Thymus (tissue), 11 donors: ENCODE measurements at regions not wholly inside any gene's neighbourhood (a gene's known extent, or its start where the extent isn't known, plus 50 kb on each side); places are given as distances from the start of the nearest gene placed in this dataset.

Experiments used
- DNase-seq, 9 donors: peaks; one replicate each; pipeline ENCODE4 v3.0.0-alpha.2; 2013; ENCODE audit warnings: low spot score in 9 of 9, low read depth in 6 of 9, missing footprints in 1 of 9
- H3K27ac ChIP-seq, 2 donors: one replicate each; pipeline ENCODE4 v1.5.1; 2013; ENCODE audit warnings: control low read depth in 1 of 2, low read depth in 1 of 2, low read length in 1 of 2, mild to moderate bottlenecking in 1 of 2, moderate library complexity in 1 of 2
- H3K27me3 ChIP-seq, 2 donors: one replicate each; pipeline ENCODE4 v1.5.1; 2013; ENCODE audit warnings: low read length in 1 of 2; ENCODE audit not compliant: control insufficient read depth in 2 of 2, insufficient read depth in 1 of 2
- H3K36me3 ChIP-seq, 2 donors: one replicate each; pipeline ENCODE4 v1.5.1; 2013; ENCODE audit warnings: low read length in 1 of 2, mild to moderate bottlenecking in 1 of 2, moderate library complexity in 1 of 2; ENCODE audit not compliant: control insufficient read depth in 2 of 2, insufficient read depth in 2 of 2
- H3K4me1 ChIP-seq, 2 donors: one replicate each; pipeline ENCODE4 v1.5.1; 2013; ENCODE audit warnings: low read length in 2 of 2; ENCODE audit not compliant: control insufficient read depth in 2 of 2, insufficient read depth in 2 of 2
- H3K4me3 ChIP-seq, 2 donors: one replicate each; pipeline ENCODE4 v1.5.1; 2013; ENCODE audit warnings: low read length in 2 of 2, control low read depth in 1 of 2, mild to moderate bottlenecking in 1 of 2
- H3K9me3 ChIP-seq, 2 donors: one replicate each; pipeline ENCODE4 v1.5.1; 2013; ENCODE audit warnings: low read length in 1 of 2, mild to moderate bottlenecking in 1 of 2; ENCODE audit not compliant: control insufficient read depth in 2 of 2, insufficient read depth in 1 of 2
- WGBS: extraction: QIAGEN DNeasy Blood & Tissue Kit; methylation state at CpG from one replicate; pipeline ENCODE4 v1.1.7; 2013; 5-methylcytosine and 5-hydroxymethylcytosine counted together
- donor health status: healthy.

DNA sequence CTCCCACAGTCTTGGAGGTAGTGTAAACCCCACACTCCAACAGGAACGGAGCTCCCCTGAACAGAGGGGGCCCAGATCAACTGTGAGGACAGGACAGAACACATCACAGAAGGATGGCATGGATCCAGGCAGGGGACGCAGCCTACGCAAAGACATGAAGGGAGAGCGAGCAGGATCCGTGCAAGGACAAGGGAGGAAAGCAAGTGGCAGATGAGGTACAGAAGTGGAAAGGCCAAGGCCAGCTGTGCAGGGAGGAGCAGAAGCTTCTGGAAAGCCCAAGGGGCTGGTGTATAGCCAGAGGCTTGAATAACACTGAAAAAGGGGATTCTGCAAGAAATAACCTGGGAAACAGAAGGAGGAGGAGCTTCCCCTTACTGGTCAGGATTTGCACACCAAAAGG is 81.2 kb downstream of the SIPA1L2 start:
- WGBS: 94% methylated on average over 5 of the region's 5 CpGs
- no peaks in the 10 kb centered on the region for H3K4me1 ChIP-seq
- no peak for DNase-seq
- H3K27ac ChIP-seq: no peak overlapping the region
- H3K4me3 ChIP-seq: no peak overlapping the region
- no peaks in the 10 kb centered on the region for H3K9me3 ChIP-seq
- no peaks in the 10 kb centered on the region for H3K27me3 ChIP-seq
- no peaks in the 10 kb centered on the region for H3K36me3 ChIP-seq

DNA sequence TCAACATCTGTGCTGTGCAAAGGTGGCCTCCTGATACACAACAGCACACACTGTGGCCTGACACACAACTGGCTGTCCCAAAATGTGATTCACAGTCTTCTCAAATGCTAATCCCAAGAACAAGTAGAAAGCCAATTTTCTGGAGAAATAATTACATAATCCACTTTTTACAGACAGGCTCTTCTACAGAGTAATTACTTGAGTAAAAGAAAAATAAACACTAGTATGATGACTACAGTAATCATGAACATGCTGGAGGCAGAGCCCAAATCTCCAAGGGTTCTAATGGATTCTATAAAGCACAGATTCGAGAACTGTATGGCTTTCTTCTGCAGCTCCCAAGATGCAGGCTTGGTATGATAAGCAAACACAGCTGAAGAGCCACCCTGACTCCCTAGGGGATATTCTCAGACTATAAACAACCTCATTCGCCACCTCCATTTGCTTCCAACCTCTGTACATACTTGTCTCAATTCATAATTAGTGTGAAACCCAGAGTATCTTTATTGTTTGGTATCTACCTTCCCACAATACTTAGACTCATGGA is 81.9 kb downstream of the SIPA1L2 start:
- no peak for DNase-seq
- WGBS: 97% methylated on average over 2 of the region's 2 CpGs
- no peak overlapping the region for H3K27ac ChIP-seq
- H3K9me3 ChIP-seq: no peaks in the 10 kb centered on the region
- no peak overlapping the region for H3K4me3 ChIP-seq
- H3K36me3 ChIP-seq: no peaks in the 10 kb centered on the region
- H3K27me3 ChIP-seq: no peaks in the 10 kb centered on the region
- H3K4me1 ChIP-seq: no peaks in the 10 kb centered on the region

DNA sequence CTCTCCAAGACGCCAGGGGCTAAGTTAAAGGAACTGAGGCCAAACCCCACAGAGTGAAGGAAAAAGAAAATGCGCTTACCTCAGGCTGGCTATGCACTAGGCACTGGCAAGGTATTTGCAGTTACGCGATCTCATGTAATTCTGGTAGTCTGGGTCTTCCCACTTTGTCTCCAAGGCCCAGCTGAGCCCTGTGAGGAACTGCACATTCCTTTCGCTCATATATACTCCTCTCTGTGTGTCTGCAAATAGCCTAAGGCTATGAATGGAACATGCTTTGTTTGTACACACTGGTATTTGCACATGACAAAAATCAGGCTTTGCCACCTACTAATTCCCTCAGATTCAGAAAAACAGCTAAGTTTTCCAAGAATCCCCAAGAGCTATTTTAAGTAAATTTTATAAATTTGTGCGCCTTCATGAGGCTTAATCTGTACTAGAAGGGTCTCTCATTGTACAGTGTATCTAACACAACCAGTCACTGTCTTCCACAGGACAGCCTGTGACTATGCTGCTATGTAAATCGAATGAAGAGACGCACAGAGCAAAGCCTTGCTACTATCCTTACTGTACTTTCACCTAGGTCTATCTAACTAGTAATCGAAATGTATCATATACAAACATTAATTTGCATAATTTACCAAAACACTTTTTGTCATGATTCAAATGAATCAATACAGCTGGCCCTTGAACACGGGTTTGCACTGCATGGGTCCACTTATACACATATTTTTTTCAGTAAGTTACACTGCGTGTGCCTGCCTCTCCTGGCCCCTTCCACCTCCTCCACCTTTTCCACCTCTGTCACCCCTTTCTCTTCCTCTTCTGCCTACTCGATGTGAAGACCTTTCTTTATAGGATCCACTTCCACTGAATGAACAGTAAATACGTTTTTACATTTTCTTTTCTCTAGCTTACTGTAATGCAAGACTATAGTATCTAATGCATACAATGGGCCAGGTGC is 87.0 kb downstream of the SIPA1L2 start:
- Histone ChIP-seq H3K4me1 (no peaks in the 10 kb centered on the region), H3K27ac (no peak overlapping the region), H3K27me3 (no peaks in the 10 kb centered on the region), H3K9me3 (no peaks in the 10 kb centered on the region), H3K4me3 (no peak overlapping the region), H3K36me3 (no peaks in the 10 kb centered on the region)
- 95% methylated on average over 13 of the region's 13 CpGs for WGBS
- DNase-seq: no peak

DNA sequence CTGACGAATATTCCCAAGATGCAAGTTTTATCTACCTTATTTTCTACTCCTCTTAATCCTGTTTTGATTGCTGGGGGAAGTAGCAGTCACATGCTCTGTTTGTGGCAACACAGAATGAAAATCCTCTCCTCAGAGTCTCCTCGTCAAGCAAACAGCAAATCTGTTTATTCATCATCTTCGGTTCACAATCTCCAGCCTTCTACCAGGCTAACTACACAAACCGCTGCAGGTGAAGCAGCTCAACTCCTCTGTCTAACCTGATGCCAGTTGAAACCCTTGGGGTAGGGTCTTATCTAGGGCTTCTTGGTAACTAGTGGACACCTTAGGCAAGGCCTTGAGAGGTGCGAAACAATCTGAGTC is 91.0 kb downstream of the SIPA1L2 start:
- H3K27me3 ChIP-seq: no peaks in the 10 kb centered on the region
- no peaks in the 10 kb centered on the region for H3K9me3 ChIP-seq
- no peak for DNase-seq
- no peaks in the 10 kb centered on the region for H3K36me3 ChIP-seq
- 94% methylated on average over 5 of the region's 5 CpGs for WGBS
- H3K4me1 ChIP-seq: no peaks in the 10 kb centered on the region
- no peak overlapping the region for H3K27ac ChIP-seq
- no peak overlapping the region for H3K4me3 ChIP-seq

DNA sequence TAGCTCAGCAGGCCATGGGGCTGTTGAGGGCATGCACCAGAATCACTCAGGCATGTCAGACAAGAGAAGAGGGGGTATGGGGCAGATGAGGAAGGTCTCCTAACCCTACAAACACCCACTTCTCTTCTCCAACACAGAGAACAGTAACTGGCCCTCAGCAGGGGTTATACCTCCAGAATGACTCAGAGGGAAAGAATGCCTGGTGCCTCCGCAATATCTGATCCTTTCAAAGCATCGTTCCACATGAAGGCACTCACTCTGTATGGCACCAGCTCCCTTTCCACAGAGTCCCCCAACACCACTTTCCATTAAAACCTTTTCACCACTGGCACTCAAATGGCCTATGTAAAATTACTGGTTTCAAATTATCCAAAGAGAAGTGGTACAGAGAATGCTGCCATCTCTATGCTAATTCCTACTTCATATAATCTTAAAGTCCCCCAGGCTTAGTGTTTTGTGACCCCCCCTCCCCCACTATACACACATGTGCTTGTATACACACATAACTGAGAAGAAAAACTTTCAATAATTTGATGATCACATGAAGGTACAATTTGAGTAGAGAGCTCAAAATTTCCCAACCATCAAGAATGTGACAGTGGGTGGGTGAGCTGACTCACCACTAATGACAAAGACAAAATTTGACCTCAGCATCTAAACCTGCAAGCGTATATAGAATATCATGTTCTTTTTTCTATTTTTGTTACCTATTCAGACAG is 91.5 kb downstream of the SIPA1L2 start:
- no peaks in the 10 kb centered on the region for H3K36me3 ChIP-seq
- no peak overlapping the region for H3K4me3 ChIP-seq
- no peak for DNase-seq
- H3K27me3 ChIP-seq: no peaks in the 10 kb centered on the region
- H3K27ac ChIP-seq: no peak overlapping the region
- H3K9me3 ChIP-seq: no peaks in the 10 kb centered on the region
- no peaks in the 10 kb centered on the region for H3K4me1 ChIP-seq
- WGBS: 90% methylated on average over 3 of the region's 3 CpGs

DNA sequence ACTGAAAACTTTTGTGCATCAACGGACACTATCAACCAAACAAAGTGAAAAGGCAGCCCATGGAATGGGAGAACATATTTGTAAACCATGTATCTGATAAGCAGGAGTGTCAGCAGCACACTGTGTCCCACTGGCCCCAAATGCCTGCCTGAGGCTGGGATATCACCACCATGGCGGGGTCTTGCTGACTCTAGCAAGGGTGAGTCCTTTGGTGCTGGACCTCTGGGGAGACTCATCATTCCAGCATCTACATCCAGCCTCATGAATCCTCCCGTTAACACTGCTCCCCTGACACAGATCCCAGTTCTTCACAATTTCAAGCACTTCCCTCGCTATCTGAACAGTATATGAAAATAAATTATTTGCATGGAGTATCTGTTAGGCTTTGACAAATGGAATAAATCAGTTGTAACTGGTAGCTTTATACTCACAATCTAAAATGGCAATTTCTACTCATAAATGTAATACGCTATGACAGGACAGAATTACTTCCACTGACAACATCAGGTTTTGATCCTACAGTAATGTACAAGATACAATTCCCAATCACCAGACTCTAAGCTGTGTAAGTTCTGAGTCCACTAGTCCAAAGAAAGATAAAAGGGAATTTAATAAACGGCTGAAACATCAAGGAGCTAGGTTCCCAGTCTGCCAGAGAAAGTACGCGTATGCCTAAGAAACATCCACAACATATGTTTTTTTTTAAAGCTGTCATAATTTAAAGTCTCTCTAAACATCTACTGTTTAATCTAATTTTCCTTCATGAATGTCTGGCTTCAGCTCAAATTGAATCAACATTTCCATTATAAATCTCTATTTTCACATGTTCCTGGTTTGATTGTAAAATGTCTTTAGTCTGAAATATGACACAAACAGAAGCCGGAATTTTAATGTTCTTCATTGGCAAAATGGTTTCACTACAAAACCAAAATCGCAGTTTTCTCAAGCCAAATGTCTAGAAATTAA is 95.1 kb downstream of the SIPA1L2 start:
- 98% methylated on average over 10 of the region's 10 CpGs for WGBS
- no peak for DNase-seq
- no peaks in the 10 kb centered on the region for H3K4me1 ChIP-seq

DNA sequence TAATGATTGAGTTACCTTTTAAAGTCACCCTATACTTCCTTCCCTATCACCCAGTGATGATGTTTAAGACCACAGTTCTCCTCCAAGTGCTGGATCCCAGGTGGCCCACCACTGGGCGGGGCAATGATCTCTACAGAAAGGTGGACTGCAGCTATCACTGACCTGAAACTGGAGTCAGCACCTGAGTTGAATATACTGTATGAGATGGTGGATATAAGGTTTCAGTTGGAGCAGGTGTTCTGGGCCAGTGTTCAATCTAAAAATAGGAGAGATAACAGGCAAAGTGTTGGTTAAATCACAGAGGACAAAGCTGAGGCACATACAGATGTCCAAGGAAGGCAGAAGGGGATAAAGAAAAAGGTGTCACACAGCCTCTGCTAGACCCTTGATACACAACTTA is 96.6 kb downstream of the SIPA1L2 start:
- H3K9me3 ChIP-seq: no peaks in the 10 kb centered on the region
- no peak overlapping the region for H3K4me3 ChIP-seq
- 97% methylated on average over 1 of the region's 1 CpG for WGBS
- DNase-seq: no peak
- H3K27me3 ChIP-seq: no peaks in the 10 kb centered on the region
- H3K36me3 ChIP-seq: no peaks in the 10 kb centered on the region
- H3K27ac ChIP-seq: no peak overlapping the region
- peaks cover 0 to 3% of the 10 kb centered on the region in 2 donors for H3K4me1 ChIP-seq

More for the DNA sequence above, 95.1 kb downstream of the SIPA1L2 start:
- Histone ChIP-seq H3K9me3 (no peaks in the 10 kb centered on the region), H3K27me3 (no peaks in the 10 kb centered on the region), H3K36me3 (no peaks in the 10 kb centered on the region), H3K4me3 (no peak overlapping the region), H3K27ac (no peak overlapping the region)

DNA sequence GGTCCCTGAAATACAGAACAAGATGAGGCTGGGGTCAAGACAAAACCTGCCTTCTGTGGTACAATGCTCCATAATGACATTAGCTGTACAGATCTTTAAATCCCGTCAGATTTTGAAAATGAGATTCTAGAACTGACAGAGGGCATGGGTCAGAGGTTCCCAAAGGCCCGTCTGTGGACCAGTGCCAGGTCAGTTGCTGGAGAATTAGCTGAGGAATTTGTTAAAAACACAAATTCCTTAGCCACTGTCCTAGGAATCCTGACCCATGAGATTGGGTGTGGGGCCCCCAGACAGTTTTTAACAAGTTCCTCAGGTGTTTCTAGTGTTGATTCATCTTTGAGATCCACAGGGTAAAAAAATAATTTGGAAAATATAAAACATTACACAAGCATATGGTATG is 97.0 kb downstream of the SIPA1L2 start:
- Histone ChIP-seq H3K4me1 (peaks cover 0 to 3% of the 10 kb centered on the region in 2 donors), H3K4me3 (no peak overlapping the region), H3K27ac (no peak overlapping the region), H3K9me3 (no peaks in the 10 kb centered on the region), H3K36me3 (no peaks in the 10 kb centered on the region), H3K27me3 (no peaks in the 10 kb centered on the region)
- WGBS: 97% methylated on average over 2 of the region's 2 CpGs
- DNase-seq: no peak
